Hepatocyte (in vitro differentiated cells): ENCODE measurements at regions not wholly inside any gene's neighbourhood (a gene's known extent, or its start where the extent isn't known, plus 50 kb on each side); places are given as distances from the start of the nearest gene placed in this dataset.

ENCODE experiments used
- DNase-seq: peaks from one replicate; pipeline ENCODE4 v3.0.0-alpha.2; 2016; ENCODE audit warnings: low spot score
- H2AFZ ChIP-seq: fragments of 200-600 bp; sonication (generic); 2 replicates; pipeline ENCODE4 v1.6.0; 2016; ENCODE audit warnings: antibody characterized with exemption, mild to moderate bottlenecking
- H3K27ac ChIP-seq: fragments of 200-600 bp; sonication (generic); 2 replicates; pipeline ENCODE4 v1.5.1; 2016; ENCODE audit warnings: mild to moderate bottlenecking
- H3K27me3 ChIP-seq: fragments of 200-600 bp; sonication (generic); 2 replicates; pipeline ENCODE4 v1.6.1; 2016
- H3K36me3 ChIP-seq: fragments of 200-600 bp; sonication (generic); replicated peaks from 2 replicates; pipeline ENCODE4 v1.5.1; 2016; ENCODE audit warnings: low read depth; ENCODE audit not compliant: insufficient read depth
- H3K4me1 ChIP-seq: fragments of 200-600 bp; sonication (generic); 2 replicates; pipeline ENCODE4 v1.5.1; 2016; ENCODE audit warnings: mild to moderate bottlenecking, moderate library complexity; ENCODE audit not compliant: insufficient read depth
- H3K4me2 ChIP-seq: fragments of 200-600 bp; sonication (generic); 2 replicates; pipeline ENCODE4 v1.6.0; 2016
- H3K4me3 ChIP-seq: fragments of 200-600 bp; sonication (generic); 2 replicates; pipeline ENCODE4 v1.5.1; 2016; ENCODE audit warnings: mild to moderate bottlenecking
- H3K79me2 ChIP-seq: fragments of 200-600 bp; sonication (generic); 2 replicates; pipeline ENCODE4 v1.6.0; 2017; ENCODE audit warnings: mild to moderate bottlenecking
- H3K9me2 ChIP-seq: fragments of 200-600 bp; sonication (generic); replicated peaks from 2 replicates; pipeline ENCODE4 v1.6.0; 2017; ENCODE audit warnings: mild to moderate bottlenecking; ENCODE audit not compliant: insufficient read depth
- H3K9me3 ChIP-seq: fragments of 200-600 bp; sonication (generic); 2 replicates; pipeline ENCODE4 v1.5.1; 2016; ENCODE audit warnings: low read depth, mild to moderate bottlenecking
- H4K20me1 ChIP-seq: fragments of 200-600 bp; sonication (generic); 2 replicates; pipeline ENCODE4 v1.6.0; 2016; ENCODE audit warnings: mild to moderate bottlenecking; ENCODE audit not compliant: insufficient read depth, poor library complexity, severe bottlenecking
- CTCF ChIP-seq: fragments of 200-600 bp; sonication (generic); IDR thresholded peaks from 2 replicates; pipeline ENCODE4 v1.5.1; 2016; ENCODE audit warnings: antibody characterized with exemption, mild to moderate bottlenecking; ENCODE audit not compliant: poor library complexity
- EZH2 ChIP-seq: fragments of 200-600 bp; sonication (generic); IDR thresholded peaks from 2 replicates; pipeline ENCODE4 v1.6.1; 2016; ENCODE audit warnings: antibody characterized with exemption, mild to moderate bottlenecking, borderline replicate concordance
- EZH2phosphoT487 ChIP-seq: fragments of 200-600 bp; sonication (generic); IDR thresholded peaks from one replicate; pipeline ENCODE4 v1.6.1; 2018; ENCODE audit warnings: antibody characterized with exemption, mild to moderate bottlenecking, low read depth, moderate library complexity; ENCODE audit not compliant: unreplicated experiment, severe bottlenecking
- WGBS: methylation state at CpG from one replicate; pipeline ENCODE4 v1.1.6; 2016; ENCODE audit warnings: low lambda C conversion rate; ENCODE audit errors: missing lambda C conversion rate; 5-methylcytosine and 5-hydroxymethylcytosine counted together

- Histone ChIP-seq H3K4me3 (no peak overlapping the region), H3K79me2 (no peaks in the 10 kb centered on the region), H3K36me3 (no peaks in the 10 kb centered on the region), H3K27ac (no peak overlapping the region), H3K27me3 (no peaks in the 10 kb centered on the region), H3K9me3 (no peaks in the 10 kb centered on the region), H2AFZ (no peak overlapping the region), H3K9me2 (no peaks in the 10 kb centered on the region), H3K4me1 (no peaks in the 10 kb centered on the region), H4K20me1 (no peaks in the 10 kb centered on the region), H3K4me2 (no peak overlapping the region)
- 87% methylated on average over 4 of the region's 4 CpGs for WGBS
- no peak for TF ChIP-seq EZH2
- TF ChIP-seq EZH2phosphoT487, result no peak
- TF ChIP-seq CTCF, result no peak
- DNase-seq, result no peak
Measured at GRCh38 chr1:229884765-229885164, 182.3 kb upstream of the GALNT2 start.

- Histone ChIP-seq H4K20me1 (no peaks in the 10 kb centered on the region), H3K27ac (no peak overlapping the region), H3K27me3 (no peaks in the 10 kb centered on the region), H3K9me3 (no peaks in the 10 kb centered on the region), H3K9me2 (no peaks in the 10 kb centered on the region), H3K4me2 (no peak overlapping the region), H3K4me3 (no peak overlapping the region), H2AFZ (no peak overlapping the region), H3K36me3 (no peaks in the 10 kb centered on the region), H3K79me2 (no peaks in the 10 kb centered on the region), H3K4me1 (no peaks in the 10 kb centered on the region)
- TF ChIP-seq EZH2 (no peak), CTCF (no peak), EZH2phosphoT487 (no peak)
- DNase-seq, result no peak
- 85% methylated on average over 12 of the region's 12 CpGs for WGBS
Measured at GRCh38 chr1:229885568-229886495, 181.2 kb upstream of the GALNT2 start.

GRCh38 chr1:229886636-229887035 lies 180.4 kb upstream of the GALNT2 start:
- H3K4me1 ChIP-seq, result no peaks in the 10 kb centered on the region

More at GRCh38 chr1:229886636-229887035, 180.4 kb upstream of the GALNT2 start:
- no peaks in the 10 kb centered on the region for H3K9me3 ChIP-seq
- no peaks in the 10 kb centered on the region for H3K36me3 ChIP-seq
- no peaks in the 10 kb centered on the region for H3K79me2 ChIP-seq
- H3K27ac ChIP-seq, result no peak overlapping the region
- 83% methylated on average over 8 of the region's 8 CpGs for WGBS
- no peak for TF ChIP-seq CTCF
- no peak overlapping the region for H3K4me2 ChIP-seq
- H3K27me3 ChIP-seq, result no peaks in the 10 kb centered on the region
- H2AFZ ChIP-seq, result no peak overlapping the region
- H3K9me2 ChIP-seq, result no peaks in the 10 kb centered on the region
- H3K4me3 ChIP-seq, result no peak overlapping the region
- DNase-seq, result no peak
- H4K20me1 ChIP-seq, result no peaks in the 10 kb centered on the region
